ENCODE measurements at regions not wholly inside any gene's neighbourhood (a gene's known extent, or its start where the extent isn't known, plus 50 kb on each side); places are given as distances from the start of the nearest gene placed in this dataset.

- DNase-seq (ENCODE audit: low read depth in 2 of 2) = no peak
Measured at GRCh38 chr2:64369706-64370105, 84.3 kb upstream of the LGALSL start.

DNA sequence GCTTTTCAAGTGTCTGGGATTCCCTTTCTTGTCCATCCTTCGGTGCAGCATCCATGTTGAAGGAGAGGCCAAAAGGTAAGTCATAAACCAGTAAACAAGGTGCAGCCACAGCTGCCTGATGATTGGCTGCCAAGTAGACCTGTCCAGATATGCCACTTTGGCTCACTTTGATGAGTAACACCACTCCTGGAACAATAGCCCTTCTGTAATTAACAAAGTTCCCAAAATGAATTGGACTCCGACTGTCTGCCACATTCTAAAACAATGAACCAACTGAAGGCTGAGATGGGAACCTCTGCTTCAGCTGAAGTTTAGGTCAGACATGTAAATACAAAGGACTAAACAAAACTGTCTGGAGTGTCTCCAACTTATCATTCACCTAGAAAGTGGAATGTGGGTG is 82.2 kb upstream of the LGALSL start:
- no peak for DNase-seq (ENCODE audit: low read depth in 2 of 2)

DNA sequence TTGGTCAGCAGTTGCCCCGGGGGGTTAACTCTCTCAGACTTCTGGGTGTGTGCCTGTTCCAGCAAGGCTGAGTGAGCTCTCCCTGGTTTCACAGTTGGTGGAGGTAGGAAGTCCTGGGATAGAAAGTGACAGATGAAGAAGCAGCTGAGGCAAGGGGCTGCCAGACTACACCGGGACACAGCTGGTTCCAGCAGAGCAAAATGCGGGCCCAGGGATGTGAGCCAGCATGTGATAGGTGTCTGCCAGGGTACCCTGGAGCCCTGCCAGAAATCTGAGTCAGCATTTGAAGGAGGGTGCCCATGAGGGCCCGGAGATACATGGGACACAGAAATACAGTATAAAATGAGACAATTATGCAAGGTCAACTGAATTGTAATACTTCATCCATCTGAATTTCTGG is 79.3 kb upstream of the LGALSL start:
- no peak for DNase-seq (ENCODE audit: low read depth in 2 of 2)

GRCh38 chr2:64376926-64377325 is 77.0 kb upstream of the LGALSL start:
- DNase-seq (ENCODE audit: low read depth in 2 of 2) = no peak

GRCh38 chr2:64379186-64379585 is 74.8 kb upstream of the LGALSL start:
- no peak for DNase-seq (ENCODE audit: low read depth in 2 of 2)

- no peak for DNase-seq (ENCODE audit: low read depth in 2 of 2)
Measured at GRCh38 chr2:64380853-64381527, 73.0 kb upstream of the LGALSL start.

- DNase-seq (ENCODE audit: low read depth in 2 of 2) = no peak
Measured at GRCh38 chr2:64383016-64383591, 70.9 kb upstream of the LGALSL start.

- DNase-seq (ENCODE audit: low read depth in 2 of 2) = no peak
Measured at GRCh38 chr2:64383881-64384280, 70.1 kb upstream of the LGALSL start.

DNA sequence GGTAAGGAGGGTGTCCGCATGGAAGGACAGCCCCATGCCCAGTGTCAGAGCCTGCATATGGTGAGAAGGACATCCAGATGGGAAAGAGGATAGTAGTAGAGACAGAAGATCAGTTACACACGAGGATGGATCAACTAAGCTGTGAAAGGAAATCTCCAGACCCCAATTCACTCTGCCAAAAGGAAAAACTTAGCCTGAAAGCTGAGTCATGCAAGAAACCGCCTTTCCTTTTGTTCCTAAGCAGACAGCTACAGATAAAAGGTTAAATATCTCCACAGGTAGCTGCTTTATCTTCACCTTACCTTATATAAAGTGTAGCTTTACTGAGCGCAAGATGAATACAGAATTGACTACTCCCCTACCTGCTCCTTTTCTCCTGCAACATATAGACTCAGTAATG is 67.3 kb upstream of the LGALSL start:
- DNase-seq (ENCODE audit: low read depth in 2 of 2) = no peak

DNA sequence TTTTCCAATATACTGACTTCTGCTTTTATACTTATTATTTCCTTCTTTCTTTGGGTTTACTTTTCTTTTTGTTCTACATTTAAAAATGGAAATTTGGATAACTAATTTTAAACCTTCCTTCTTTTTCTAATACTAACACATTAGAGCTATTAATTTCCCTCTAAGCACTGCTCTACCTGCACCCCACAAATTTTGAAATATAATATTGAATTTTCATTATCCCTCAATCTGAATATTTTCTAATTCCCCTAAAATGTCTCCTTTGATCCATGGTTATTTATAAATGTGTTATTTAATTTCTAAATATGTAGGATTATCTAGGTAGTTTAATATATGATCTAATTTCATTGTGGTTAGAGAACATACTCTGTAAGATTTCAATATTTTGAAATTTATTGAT is 63.4 kb upstream of the LGALSL start:
- no peak for DNase-seq (ENCODE audit: low read depth in 2 of 2)

DNA sequence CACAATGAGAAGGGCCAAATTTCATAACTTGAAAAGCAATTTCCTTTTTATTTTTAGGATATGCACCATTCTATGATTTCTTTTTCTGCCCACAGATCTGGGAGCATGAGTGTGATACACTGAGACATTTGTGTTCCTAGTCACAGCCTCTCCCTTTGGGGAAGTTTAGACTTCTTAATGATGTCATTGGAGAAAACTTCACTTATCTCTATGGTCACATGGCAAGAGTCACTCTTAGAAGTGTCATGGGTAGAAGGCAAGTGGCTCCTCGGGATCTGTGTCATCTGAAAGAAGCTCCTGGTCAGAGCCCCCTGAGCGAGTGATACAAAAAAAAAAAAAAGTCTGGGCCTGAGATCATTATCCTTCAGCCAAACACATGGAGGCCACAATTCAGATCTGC is 62.5 kb upstream of the LGALSL start:
- no peak for DNase-seq (ENCODE audit: low read depth in 2 of 2)

- no peak for DNase-seq (ENCODE audit: low read depth in 2 of 2)
Measured at GRCh38 chr2:64391940-64392339, 62.0 kb upstream of the LGALSL start.

GRCh38 chr2:64392529-64392928 is 61.4 kb upstream of the LGALSL start:
- no peak for DNase-seq (ENCODE audit: low read depth in 2 of 2)

DNA sequence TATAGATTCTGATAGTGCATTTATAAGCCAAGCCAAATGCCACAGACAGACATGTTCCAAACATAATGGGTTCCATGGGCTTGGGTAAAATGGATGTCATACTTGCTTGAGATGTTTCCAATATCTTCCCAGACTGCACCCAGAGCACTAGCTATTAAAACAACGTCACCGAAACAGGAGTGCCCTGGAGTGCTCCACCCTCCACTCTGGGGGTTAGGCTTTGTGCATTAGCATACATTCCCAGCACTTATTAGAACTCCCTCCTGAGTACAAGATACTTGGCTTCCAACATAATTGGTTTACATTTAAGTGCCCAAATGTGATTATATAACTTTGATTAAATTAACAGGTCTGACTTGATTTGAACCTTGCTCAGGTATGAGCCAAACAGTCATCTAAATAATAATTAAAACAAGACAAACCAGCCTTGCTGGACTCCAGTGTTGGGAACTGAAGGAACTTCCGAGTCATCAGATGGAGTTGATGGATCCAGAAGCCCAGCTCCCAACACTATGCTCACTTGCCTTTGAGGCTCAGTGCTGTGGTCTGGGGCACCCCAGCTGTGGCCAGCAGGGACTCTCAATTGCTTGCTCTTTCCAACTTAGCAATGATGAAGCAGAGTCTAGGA is 60.5 kb upstream of the LGALSL start:
- DNase-seq (ENCODE audit: low read depth in 2 of 2) = no peak

DNA sequence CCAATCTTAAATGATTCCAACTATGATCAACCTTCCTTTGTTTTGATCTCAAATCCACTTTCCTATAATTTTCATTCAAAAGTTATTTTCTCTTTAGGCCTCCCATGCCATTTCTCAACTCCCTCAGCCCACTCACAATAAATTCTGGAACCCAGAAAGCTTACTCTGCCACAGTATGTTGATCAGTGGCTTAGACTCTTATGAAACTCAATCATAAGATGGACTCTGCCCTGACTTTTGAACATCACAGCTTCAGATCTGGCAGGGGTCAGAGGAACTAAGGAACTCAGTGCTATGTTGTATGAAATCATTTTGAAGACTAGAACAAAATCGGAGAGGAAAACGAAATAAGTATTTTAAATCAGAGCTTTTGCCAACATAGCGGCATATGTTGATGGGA is 59.8 kb upstream of the LGALSL start:
- no peak for DNase-seq (ENCODE audit: low read depth in 2 of 2)

DNA sequence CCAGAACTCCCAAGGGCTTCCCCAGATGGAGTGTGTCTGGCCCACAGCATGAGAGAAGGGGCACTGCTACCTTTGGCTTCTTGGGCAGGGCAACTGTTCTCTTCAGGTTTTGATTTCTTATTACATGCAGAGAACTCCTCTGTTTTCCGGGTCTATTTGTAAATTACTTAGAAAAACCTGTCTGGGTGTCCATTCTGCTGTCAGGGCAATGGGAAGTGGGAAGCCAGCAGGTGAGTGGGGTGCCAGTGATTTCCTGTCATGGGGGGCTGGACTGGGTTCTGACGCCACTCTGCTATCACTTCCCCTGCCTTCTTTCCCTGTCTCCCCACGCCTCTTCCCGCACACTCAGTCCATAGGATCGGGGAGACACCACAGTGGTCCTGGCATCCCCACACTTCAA is 58.0 kb upstream of the LGALSL start:
- DNase-seq (ENCODE audit: low read depth in 2 of 2) = no peak

GRCh38 chr2:64396551-64396950 is 57.4 kb upstream of the LGALSL start:
- DNase-seq (ENCODE audit: low read depth in 2 of 2) = no peak

DNA sequence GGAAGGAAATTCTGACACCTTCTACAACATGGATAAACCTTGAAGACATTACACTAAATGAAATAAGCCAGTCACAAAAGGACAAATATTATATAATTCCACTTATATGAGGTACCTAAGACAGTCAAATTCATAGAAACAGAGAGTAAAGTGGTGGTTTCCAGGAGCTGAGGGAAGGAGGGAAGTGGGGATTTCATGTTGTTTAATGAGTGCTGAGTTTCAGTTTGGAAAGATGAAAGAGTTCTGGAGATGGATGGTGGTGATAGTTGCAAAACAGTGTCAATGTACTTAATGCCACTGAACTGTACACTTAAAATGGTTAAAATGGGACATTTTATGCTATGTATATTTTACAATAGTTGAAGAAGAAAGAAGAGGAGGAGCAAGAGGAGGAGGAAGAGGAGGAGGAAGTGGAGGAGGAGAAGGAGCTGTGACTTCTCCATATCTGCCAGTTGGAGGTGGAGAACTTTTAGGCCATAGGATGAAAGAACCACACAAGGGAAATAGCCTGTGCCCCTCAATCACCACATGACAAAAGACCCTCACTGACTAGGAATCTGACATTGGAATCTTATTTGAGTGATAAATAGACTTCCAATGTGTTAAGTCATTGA is 55.3 kb upstream of the LGALSL start:
- DNase-seq (ENCODE audit: low read depth in 2 of 2) = no peak

GRCh38 chr2:64399521-64399920 is 54.4 kb upstream of the LGALSL start:
- DNase-seq (ENCODE audit: low read depth in 2 of 2) = no peak

DNA sequence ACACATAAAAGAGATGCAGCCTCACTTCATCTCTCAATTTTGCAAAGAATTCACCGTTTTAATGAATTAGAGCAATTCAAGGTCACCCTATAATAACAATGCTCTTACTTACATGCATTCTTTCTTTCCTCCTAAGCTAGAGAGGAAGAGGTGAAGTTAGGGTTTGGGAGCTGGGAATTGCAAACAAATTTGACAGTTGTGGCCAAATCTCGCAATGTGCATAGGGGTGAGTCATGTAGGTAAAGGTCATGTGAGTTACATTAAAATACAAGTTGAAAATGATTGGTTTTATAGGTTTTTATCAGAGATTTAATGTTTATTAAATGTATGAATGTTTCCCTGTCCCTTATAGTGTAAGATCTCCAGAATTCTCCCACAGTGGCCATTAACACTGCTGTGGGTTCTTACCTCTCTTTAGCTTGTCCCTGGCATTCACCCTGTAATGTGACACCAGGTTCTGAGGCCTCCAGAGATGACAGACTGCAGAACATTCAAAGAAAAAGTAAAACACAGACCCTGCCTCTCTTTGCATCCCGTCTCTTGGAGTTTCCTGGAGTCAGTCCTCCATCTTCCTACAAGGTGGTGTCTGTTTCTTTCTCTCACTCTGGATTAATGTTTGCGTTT is 53.7 kb upstream of the LGALSL start:
- DNase-seq (ENCODE audit: low read depth in 2 of 2) = no peak

- no peak for DNase-seq (ENCODE audit: low read depth in 2 of 2)
Measured at GRCh38 chr2:64400733-64401528, 53.0 kb upstream of the LGALSL start.

DNA sequence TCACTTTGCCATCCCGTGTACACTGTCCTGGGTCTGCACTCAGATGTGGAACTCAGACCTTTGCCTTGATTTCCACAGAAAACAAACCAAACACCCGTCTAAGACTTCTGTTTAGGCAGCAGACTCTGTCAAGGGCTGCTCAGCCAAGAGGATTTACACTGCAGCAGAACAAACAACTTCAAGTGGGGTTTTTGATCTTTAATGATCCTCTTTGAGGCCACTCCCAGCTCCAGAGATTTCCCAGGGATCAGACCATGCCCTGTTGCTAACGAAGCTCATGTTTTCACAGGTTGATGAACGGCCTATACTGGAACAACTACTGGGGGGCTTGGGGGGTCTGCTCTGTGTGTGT is 52.5 kb upstream of the LGALSL start:
- no peak for DNase-seq (ENCODE audit: low read depth in 2 of 2)

All from stimulated activated CD4-positive, alpha-beta T cell treated with anti-CD3 and anti-CD28 coated beads, Interleukin-4, amount 100 ng/mL, for 48 hours (primary cell).